Fibroblast of pulmonary artery (primary cell): ENCODE measurements at regions not wholly inside any gene's neighbourhood (a gene's known extent, or its start where the extent isn't known, plus 50 kb on each side); places are given as distances from the start of the nearest gene placed in this dataset.

Source experiments
- DNase-seq: peaks from one replicate; pipeline ENCODE4 v3.0.0-alpha.2; 2010; ENCODE audit warnings: low read depth
- H3K4me3 ChIP-seq: replicated peaks from 2 replicates; pipeline ENCODE4 v1.5.1; 2011; ENCODE audit warnings: low read depth, mild to moderate bottlenecking, control low read depth, low read length, moderate library complexity
- CTCF ChIP-seq: IDR thresholded peaks from 2 replicates; pipeline ENCODE4 v1.5.1; 2011; ENCODE audit warnings: mild to moderate bottlenecking, control low read depth, low read length, inconsistent platforms; ENCODE audit errors: missing control alignments

GRCh38 chr2:74048843-74049519, 64.3 kb downstream of the TET3 start:
- DNase-seq: no peak
- no peak overlapping the region for H3K4me3 ChIP-seq
- TF ChIP-seq CTCF: no peak

GRCh38 chr2:74050151-74050550, 65.4 kb downstream of the TET3 start:
- no peak for DNase-seq
- TF ChIP-seq CTCF: no peak
- H3K4me3 ChIP-seq: no peak overlapping the region

- TF ChIP-seq CTCF: no peak
- no peak for DNase-seq
- no peak overlapping the region for H3K4me3 ChIP-seq
Measured at GRCh38 chr2:74051504-74051903, 66.8 kb downstream of the TET3 start.

GRCh38 chr2:74052732-74053710, 68.3 kb downstream of the TET3 start:
- no peak for DNase-seq
- no peak overlapping the region for H3K4me3 ChIP-seq
- no peak for TF ChIP-seq CTCF

- no peak for TF ChIP-seq CTCF
- no peak for DNase-seq
- H3K4me3 ChIP-seq: no peak overlapping the region
Measured at GRCh38 chr2:74053959-74054715, 69.4 kb downstream of the TET3 start.

- H3K4me3 ChIP-seq: no peak overlapping the region
- no peak for TF ChIP-seq CTCF
- no peak for DNase-seq
Measured at GRCh38 chr2:74059137-74059775, 74.5 kb downstream of the TET3 start.
